Common myeloid progenitor, CD34-positive (primary cell): ENCODE measurements at regions not wholly inside any gene's neighbourhood (a gene's known extent, or its start where the extent isn't known, plus 50 kb on each side); places are given as distances from the start of the nearest gene placed in this dataset.

ENCODE experiments used
- CTCF ChIA-PET: fragments of 350-600 bp; sonication (Branson Sonifier 250); formaldehyde crosslinking; loops from one replicate; lab custom pipeline; 2021; ENCODE audit warnings: antibody characterized with exemption; lab: Charles Lee
- POLR2A ChIA-PET: fragments of 350-600 bp; sonication (Branson Sonifier 250); formaldehyde crosslinking; loops from one replicate; lab custom pipeline; 2021; ENCODE audit warnings: antibody characterized with exemption; lab: Charles Lee
- DNase-seq, 3 donors: peaks; one replicate each; pipeline versions ENCODE4 v3.0.0 to v3.0.0-alpha.2; 2013
- H3K27ac ChIP-seq, 2 experiments: 1 replicate in 1 of 2; 2 replicates in 1 of 2; pipeline ENCODE4 v1.7.0; 2013; ENCODE audit warnings: inconsistent platforms in 2 of 2, low read length in 2 of 2, mild to moderate bottlenecking in 2 of 2, low read depth in 1 of 2, moderate library complexity in 1 of 2; ENCODE audit not compliant: severe bottlenecking in 2 of 2, insufficient read depth in 1 of 2, poor library complexity in 1 of 2
- H3K27me3 ChIP-seq, 5 experiments: replicated peaks in 2 of 5; 1 replicate in 3 of 5; 2 replicates in 2 of 5; pipeline versions ENCODE4 v1.6.1 to v1.7.0; 2013; ENCODE audit warnings: low read length in 4 of 5, mild to moderate bottlenecking in 2 of 5, moderate library complexity in 2 of 5, inconsistent platforms in 1 of 5; ENCODE audit not compliant: insufficient read depth in 5 of 5, control insufficient read depth in 4 of 5
- H3K36me3 ChIP-seq, 4 experiments: 1 replicate in 2 of 4; 2 replicates in 2 of 4; pipeline versions ENCODE4 v1.6.1 to v1.7.0; 2013; ENCODE audit warnings: low read length in 3 of 4, control low read depth in 1 of 4, mild to moderate bottlenecking in 1 of 4; ENCODE audit not compliant: control insufficient read depth in 4 of 4, insufficient read depth in 4 of 4
- H3K4me1 ChIP-seq, 4 experiments: 1 replicate in 3 of 4; 2 replicates in 1 of 4; pipeline versions ENCODE4 v1.6.1 to v1.7.1; 2013; ENCODE audit warnings: low read length in 3 of 4, mild to moderate bottlenecking in 3 of 4, control low read depth in 1 of 4, inconsistent platforms in 1 of 4, moderate library complexity in 1 of 4; ENCODE audit not compliant: control insufficient read depth in 4 of 4, insufficient read depth in 4 of 4; ENCODE audit errors: control extremely low read depth in 1 of 4
- H3K4me3 ChIP-seq, 7 experiments: 1 replicate in 4 of 7; 2 replicates in 3 of 7; pipeline versions ENCODE4 v1.5.1 to v1.7.0; 2013; ENCODE audit warnings: mild to moderate bottlenecking in 7 of 7, low read length in 6 of 7, moderate library complexity in 6 of 7, inconsistent platforms in 2 of 7, low read depth in 2 of 7, control low read depth in 1 of 7; ENCODE audit not compliant: insufficient read depth in 4 of 7, control insufficient read depth in 1 of 7; ENCODE audit errors: extremely low read depth in 1 of 7
- H3K9me3 ChIP-seq, 5 experiments: 1 replicate in 4 of 5; 2 replicates in 1 of 5; pipeline versions ENCODE4 v1.6.1 to v1.7.1; 2013; ENCODE audit warnings: low read length in 4 of 5, mild to moderate bottlenecking in 2 of 5, inconsistent platforms in 1 of 5, low read depth in 1 of 5, moderate library complexity in 1 of 5; ENCODE audit not compliant: control insufficient read depth in 4 of 5, insufficient read depth in 2 of 5; ENCODE audit errors: control extremely low read depth in 1 of 5
- whole genome bisulfite sequencing: methylation state at CpG from one replicate; pipeline ENCODE4 v1.1.5; 2013; ENCODE audit not compliant: insufficient coverage; 5-methylcytosine and 5-hydroxymethylcytosine counted together

DNA sequence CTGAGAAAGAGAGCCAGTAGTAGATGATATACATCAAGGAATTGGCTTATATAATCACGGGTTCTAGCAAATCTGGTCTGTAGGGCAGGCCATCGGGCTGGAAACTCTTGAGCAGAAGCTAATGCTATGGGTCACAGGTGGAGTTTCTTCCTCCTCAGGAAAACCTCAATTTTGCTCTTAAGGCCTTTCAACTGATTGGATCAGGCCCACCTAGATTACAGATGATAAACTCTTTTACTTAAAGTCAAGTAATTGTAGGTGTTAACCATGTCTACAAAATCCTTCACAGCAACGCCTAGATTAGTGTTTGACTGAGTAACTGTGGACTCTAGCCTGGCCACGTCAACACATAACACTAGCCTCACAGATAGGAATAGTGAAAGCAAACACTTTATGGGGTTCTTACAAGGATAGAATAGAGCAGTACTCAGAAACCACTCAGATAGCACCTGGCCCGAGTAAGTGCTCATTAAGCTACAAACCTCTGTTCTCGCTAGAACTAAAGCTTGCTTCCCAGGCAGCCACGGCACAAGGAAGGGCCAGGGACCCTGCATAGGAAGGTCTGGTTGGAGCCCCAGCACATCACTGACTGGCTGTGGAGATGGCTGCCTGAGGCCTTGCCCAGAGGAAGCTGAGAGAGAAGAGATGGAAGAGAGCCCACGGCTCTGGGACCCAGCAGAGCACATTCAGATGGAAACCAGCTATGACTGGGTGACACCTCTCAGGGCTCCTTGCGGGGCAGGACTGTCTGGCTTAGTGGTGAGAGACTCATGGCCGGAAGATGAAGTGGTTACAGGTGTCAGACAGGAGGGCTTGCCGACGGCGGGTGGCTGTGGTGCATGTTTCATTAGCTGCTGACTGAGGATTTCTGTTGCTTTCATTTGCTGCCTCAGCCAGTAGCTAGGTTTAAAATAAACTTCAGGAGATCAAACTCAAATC is 202.5 kb upstream of the TLE3 start:
- ChIA-PET POLR2A (no interaction called here), CTCF (interaction anchor here (0.8 to 1.4 kb wide), 3 partner anchors 16 to 168 kb away, joined by 3 to 5 read pairs (median 3); no protein-coding TSS in a partner anchor)
- DNase-seq, result no peak
- no peaks in the 10 kb centered on the region for H3K27me3 ChIP-seq
- WGBS, result 97% methylated on average over 13 of the region's 13 CpGs
- no peak overlapping the region for H3K27ac ChIP-seq
- no peaks in the 10 kb centered on the region for H3K36me3 ChIP-seq
- no peaks in the 10 kb centered on the region for H3K9me3 ChIP-seq
- H3K4me3 ChIP-seq, result no peak overlapping the region
- H3K4me1 ChIP-seq, result no peaks in the 10 kb centered on the region

DNA sequence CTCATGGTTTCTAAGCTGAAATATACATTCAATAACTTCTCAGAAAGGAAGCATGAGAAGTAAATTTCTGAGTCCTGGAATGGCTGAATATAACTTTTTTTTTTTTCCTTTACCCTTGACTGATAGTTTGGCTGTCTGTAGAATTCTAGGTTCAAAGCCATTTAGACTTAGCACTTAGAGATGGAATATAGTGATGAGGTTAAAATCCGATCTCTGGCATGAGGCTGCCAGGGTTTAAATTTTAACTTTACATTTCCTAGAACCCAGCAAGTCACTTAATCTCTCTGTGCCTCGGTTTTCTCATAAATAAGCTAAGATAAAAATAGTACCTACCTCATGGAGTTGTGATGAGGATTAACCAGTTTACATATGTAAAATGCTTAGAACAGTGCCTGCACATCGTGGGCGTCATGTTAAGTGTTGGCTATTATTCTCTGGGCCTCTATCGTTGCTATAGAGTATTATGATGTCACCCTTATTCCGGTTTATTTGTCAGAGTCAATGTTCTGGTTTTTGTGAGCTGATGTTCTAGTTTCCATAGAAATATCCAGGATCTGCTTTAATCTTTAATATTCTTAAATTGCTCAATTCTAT is 199.8 kb upstream of the TLE3 start:
- Histone ChIP-seq H3K36me3 (no peaks in the 10 kb centered on the region), H3K9me3 (no peaks in the 10 kb centered on the region), H3K4me3 (no peak overlapping the region), H3K27me3 (no peaks in the 10 kb centered on the region), H3K4me1 (no peaks in the 10 kb centered on the region), H3K27ac (no peak overlapping the region)
- POLR2A ChIA-PET, result no interaction called here
- WGBS, result no CpG with 5 or more reads among the region's 6 CpGs
- CTCF ChIA-PET, result interaction anchor here (0.6 to 1.5 kb wide), 6 partner anchors 9 to 795 kb away, joined by 3 to 4 read pairs (median 3); no protein-coding TSS in a partner anchor
- no peak for DNase-seq

DNA sequence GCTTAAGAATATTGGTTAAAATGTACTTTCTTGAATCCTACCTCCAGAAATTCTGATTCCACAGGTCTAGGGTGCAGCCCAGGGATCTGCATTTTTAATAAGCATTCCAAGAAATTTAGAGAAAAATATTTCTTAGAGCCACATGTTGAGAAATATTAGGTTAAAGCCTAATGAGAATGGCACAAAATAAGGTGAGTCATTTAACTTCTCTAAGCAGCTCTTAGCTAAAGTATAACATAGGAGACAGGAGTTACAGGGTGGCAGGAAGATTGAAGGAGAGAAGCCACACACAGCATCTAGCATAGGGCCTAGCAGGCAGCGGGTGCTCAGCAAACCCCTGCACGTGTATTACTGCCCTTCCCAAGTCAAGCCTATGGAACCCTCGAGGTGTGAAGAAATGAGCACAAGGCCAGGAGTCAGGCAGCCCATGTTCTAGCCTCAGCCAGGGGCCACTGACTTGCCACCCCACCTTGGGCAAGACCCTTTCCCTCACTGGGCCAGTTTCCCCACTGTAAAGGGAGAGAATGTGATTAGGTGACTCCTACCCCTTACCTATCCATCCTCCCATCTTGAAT is 197.1 kb upstream of the TLE3 start:
- Histone ChIP-seq H3K4me1 (no peaks in the 10 kb centered on the region), H3K36me3 (no peaks in the 10 kb centered on the region), H3K27me3 (no peaks in the 10 kb centered on the region), H3K9me3 (no peaks in the 10 kb centered on the region), H3K27ac (no peak overlapping the region), H3K4me3 (no peak overlapping the region)
- POLR2A ChIA-PET, result no interaction called here
- DNase-seq, result no peak
- WGBS, result 96% methylated on average over 3 of the region's 3 CpGs
- CTCF ChIA-PET, result no interaction called here

DNA sequence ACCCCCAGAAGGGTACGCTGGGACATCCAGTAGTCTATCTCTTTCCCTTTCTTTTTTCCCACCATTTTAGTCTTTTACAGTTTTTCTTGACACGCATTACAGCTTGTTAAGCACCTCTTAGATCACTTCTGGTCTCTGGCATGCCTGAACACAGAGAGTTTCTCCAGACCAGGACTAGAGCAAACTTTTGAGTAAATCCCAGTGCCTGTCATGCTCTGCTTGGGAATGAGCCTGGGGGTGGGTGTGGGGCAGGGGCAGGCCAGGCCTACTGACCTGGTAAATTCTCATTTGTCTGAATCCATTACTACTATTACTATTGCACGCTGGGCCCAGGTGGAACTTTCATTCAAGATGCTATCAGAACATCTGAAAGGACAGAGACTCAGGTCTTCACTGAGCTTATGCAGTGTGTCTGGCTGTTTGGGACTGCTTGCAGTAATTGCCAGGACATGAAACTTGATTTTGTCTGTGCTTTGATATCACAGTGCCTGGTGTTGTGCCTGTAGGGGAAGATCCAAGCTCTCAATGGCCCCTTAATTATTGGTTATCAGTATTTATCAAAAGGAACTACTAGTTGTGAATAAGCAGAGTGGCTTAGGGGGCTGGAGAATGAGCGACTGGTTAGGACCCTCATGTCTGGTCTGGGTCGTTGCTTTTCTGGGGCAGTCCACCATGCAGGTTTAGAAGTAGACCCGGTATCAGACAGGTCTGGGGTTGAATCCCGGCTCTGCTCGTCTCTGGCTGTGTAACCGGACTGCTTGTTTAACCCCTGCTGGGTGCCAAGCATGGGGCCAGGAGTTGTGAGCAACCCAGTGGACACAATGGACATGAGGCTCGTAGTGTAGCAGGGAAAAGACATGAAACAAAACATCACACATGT is 196.1 kb upstream of the TLE3 start:
- H3K4me3 ChIP-seq, result no peak overlapping the region
- no peaks in the 10 kb centered on the region for H3K9me3 ChIP-seq
- no peaks in the 10 kb centered on the region for H3K4me1 ChIP-seq
- H3K36me3 ChIP-seq, result no peaks in the 10 kb centered on the region
- H3K27ac ChIP-seq, result no peak overlapping the region
- POLR2A ChIA-PET, result no interaction called here
- DNase-seq, result no peak
- WGBS, result 100% methylated on average over 7 of the region's 10 CpGs
- CTCF ChIA-PET, result no interaction called here
- no peaks in the 10 kb centered on the region for H3K27me3 ChIP-seq

DNA sequence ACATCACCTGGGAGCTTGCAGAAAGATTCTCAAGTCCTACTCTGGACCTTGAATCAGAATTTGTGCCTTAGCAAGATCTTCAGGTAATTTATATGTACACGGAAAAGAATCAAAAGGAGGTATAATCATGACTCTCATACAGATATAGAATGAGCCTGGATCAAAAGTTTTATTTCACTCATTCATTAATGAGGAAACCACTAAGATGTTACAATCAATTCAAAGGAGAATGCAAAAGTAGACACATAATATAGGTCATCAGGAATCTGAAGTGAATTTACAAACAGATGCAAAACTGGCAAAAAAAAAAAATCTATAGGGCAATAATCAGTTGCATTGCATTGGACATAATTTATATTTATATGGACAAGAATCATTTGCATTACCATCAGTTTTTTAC is 195.4 kb upstream of the TLE3 start:
- no peaks in the 10 kb centered on the region for H3K27me3 ChIP-seq
- no peaks in the 10 kb centered on the region for H3K36me3 ChIP-seq
- CTCF ChIA-PET, result no interaction called here
- no peaks in the 10 kb centered on the region for H3K9me3 ChIP-seq
- no peak for DNase-seq
- no peaks in the 10 kb centered on the region for H3K4me1 ChIP-seq
- no CpG with 5 or more reads among the region's 1 CpG for WGBS
- POLR2A ChIA-PET, result no interaction called here
- H3K4me3 ChIP-seq, result no peak overlapping the region
- H3K27ac ChIP-seq, result no peak overlapping the region

DNA sequence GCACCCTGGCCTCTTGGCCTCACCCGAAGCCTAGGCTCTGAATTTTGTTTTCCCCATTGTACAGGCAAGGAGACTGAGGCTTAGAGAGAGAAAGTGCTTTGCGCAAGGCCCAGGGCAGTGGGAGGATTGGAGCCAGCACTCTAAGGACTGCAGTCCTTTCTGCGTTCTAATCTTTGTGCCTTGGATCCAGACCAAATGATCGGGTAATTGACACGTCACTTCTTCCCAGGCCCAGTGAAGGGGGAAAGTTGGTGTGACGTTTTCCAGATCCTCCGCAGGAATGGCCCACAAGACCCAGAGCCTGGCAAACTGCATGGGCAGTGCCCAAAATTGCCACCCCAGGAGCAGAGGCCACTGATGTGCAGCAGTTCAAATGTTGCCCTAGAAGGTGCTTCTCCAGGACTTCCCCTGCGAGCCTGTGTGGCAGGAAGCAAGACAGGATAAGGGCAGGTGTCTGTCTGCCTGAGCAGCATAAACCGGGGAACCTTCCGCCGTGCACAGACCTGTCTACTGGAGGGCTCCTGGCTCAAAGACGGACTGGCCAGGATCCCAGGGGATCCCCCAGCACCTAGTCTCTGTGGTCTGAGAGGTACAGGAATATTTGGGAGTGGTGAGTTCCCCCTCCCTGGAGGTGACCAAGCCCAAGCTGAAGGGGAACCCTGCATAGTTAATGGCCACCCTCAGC is 194.5 kb upstream of the TLE3 start:
- Histone ChIP-seq H3K4me3 (no peak overlapping the region), H3K36me3 (no peaks in the 10 kb centered on the region), H3K4me1 (no peaks in the 10 kb centered on the region), H3K27me3 (no peaks in the 10 kb centered on the region), H3K9me3 (no peaks in the 10 kb centered on the region), H3K27ac (no peak overlapping the region)
- CTCF ChIA-PET, result no interaction called here
- WGBS, result 96% methylated on average over 12 of the region's 12 CpGs
- POLR2A ChIA-PET, result no interaction called here
- no peak for DNase-seq
